GM18867 (cell line): ENCODE measurements at regions not wholly inside any gene's neighbourhood (a gene's known extent, or its start where the extent isn't known, plus 50 kb on each side); places are given as distances from the start of the nearest gene placed in this dataset.
"Not testable (repeated sequence)": the region's sequence is repeated elsewhere in the genome, so short reads cannot be mapped to it uniquely, and the experiment has no call there.

Experiments
- ATAC-seq: cut with Tn5 transposase; IDR thresholded peaks from one replicate; pipeline ENCODE4 v1.9.1; 2021; ENCODE audit warnings: mild to moderate bottlenecking, moderate library complexity; ENCODE audit not compliant: unreplicated experiment

DNA sequence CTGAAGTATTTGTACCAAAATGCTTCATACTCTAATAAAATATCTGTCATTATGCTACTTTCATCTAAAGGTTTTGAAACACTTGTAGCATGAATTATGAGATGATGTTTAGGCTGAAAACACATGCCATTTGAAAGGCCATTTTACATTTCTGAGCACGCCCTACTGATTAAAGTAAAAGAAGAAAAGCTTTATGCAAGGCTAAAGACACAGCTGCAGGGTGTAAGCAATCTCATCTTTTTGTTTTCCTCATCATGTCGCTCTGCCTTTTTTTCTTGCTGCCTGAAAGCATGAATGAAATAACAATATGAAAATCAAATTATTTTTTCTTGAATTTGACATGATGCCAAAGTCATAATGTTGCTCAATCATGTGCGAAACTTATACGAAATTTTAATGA, 148.6 kb upstream of the ARG1 start:
- ATAC-seq, result no peak

DNA sequence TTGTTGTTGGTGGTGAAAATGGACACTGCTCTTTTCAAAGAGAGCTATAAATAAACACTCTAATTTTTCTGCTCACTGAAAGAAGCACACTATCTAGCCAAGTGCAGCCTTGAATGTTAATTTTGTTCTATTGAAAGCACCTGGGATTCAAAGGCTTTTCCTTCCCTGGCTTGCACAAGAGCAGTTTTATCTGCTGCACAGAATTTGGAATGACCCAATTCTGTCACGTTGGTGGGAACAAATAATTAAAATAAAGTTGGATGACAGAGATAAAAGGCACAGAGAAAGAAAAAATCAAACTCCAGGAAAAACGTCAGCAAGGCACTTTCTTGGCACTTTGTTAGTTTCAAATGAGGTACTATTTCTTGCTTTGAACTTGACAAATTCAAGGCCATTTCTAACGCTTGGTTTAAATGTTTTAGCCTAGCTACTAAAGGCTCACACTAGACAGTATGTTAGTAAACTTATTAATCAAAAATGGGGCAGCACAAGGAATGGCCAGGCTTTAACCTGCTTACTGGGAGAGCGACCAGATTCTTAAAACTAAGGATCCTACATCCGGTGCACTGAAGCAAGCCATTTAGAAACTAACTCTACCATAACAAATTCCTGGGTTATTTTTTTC, 145.5 kb upstream of the ARG1 start:
- ATAC-seq, result no peak

DNA sequence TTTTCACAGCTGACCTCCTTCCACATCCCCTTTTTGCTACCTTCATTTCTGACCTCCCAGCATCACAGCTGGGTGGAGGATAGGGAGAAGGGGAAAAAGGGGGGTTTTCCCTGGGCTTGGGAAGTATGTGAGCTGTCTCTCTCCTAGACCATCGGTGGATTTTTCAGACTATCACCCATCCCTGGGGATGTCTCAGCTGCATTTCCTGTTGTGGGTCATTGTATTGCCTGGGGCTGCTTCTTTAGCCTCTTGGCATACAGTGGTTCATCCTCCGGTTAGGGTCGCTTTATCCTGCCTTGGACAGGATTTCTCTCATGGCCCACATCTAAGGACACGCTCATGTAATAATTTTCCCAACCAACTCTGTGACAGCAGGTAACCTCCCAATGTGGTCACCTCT, 142.5 kb upstream of the ARG1 start:
- no peak for ATAC-seq

DNA sequence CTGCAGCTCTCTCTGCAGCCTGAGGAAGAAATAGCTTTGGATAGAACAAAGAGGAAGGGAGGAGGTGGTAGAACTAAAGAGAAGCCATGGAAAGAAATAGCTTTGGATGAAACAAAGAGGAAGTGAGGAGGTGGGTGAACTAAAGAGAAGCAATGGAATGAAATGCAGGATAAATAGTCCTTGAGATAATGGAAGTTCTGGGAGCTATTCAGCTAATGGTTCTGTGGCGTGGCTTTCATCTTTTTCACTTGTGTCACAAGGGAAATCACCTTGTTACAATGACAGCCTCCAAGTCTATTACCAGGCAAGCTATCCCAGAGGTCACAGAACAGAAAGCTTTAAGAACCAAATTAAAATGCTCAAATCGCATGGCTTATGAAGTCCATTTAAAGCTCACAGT, 141.3 kb upstream of the ARG1 start:
- ATAC-seq, result no peak

DNA sequence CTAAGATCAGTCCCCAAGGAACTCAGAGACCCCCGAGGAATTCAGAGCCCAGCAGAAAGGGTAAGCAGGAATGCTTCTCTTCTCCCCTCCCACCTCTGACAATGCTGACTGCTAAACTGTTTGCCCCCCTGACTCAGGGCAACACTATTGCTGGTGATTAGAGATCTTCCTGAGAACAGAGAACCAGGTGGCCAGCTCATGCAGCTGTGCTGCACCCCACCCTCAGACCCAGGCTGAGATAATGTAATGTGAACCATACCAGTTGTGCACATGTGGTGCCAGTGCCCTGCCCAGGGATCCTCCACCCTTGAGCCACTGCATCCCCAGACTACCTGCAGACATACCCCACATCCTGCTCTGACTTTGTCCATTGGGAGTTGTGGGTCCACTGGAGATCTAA, 139.1 kb upstream of the ARG1 start:
- no peak for ATAC-seq

DNA sequence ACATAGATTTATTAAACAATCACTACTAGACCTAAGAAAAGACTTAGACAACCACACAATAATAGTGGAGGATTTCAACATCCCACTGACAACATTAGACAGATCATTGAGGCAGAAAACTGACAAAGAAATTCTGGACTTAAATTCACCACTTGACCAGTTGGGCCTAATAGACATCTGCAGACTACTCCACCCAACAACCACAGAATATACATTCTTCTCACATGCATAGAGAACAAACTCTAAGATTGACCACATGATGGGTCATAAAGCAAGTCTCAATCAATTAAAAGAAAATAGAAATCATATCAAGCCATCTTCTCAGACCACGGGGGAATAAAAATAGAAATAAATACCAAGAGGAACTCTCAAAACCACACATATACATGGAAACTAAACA, 136.7 kb upstream of the ARG1 start:
- no peak for ATAC-seq

DNA sequence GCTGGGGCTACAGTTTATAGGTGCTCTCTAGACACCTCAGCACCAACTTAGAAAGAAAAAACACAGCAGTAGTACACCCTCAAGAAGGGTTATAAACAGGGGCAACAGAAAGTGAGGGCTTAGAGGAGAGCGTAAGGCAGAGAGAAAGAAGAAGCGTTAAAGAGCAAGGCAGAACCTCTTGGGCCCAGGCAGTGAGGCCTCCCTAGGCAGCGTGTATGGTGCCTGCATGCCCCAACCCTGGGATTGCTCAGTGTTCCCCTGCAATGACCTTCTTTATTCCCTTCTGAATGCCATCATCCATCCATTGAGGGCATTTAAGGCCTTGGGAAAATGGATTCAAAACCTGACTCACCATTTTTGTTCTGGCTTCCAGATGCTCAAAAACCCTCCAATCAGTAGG, 130.0 kb upstream of the ARG1 start:
- ATAC-seq, result no peak

DNA sequence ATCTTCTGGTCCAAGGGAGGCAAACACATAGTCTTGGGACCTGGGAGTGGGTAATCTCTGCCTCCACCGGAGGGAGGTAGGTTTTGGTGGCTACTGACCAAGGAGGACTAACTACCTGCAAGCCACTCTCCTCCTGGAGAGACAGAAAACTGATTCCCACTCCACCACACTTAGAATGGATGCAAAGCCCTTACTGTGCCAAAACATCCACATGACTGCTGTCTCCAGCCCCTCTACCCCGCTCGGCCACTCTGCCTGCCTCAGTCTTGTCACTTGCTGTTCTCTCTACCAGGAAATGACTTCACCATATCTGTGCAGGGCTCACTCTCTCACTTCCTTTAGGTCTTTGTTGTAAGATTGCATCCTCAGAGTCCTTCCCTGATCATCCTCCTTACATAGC, 129.5 kb upstream of the ARG1 start:
- ATAC-seq, result no peak

DNA sequence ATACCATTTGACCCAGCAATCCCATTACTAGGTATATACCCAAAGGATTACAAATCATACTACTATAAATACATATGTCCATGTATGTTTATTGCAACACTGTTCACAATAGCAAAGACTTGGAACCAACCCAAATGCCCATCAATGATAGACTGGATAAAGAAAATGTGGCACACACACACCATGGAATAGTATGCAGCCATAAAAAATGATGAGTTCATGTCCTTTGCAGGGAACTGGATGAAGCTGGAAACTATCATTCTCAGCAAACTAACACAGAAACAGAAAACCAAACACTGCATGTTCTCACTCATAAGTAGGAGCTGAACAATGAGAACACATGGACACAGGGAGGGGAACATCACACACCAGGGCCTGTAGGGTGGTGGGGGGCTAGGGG, 127.7 kb upstream of the ARG1 start:
- ATAC-seq, result not testable (repeated sequence)

DNA sequence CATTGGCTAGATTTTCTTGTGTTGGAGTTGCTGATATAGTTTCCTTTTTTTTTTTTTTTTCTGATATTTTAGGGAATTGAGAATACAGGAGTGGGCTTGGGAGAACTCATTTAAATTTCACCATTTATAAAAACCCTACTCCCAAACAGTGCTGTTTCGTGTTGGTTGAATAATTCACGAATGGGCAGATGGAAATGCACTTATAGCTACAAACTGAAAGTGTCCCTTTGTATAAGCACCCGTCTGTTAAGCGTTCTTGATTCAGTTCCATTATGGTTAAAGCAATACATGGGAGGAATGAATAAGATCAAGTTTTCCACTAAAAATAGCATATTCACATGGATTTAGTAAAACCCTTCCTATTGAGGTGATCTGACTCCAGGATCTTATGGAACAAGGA, 122.2 kb upstream of the ARG1 start:
- ATAC-seq, result no peak

DNA sequence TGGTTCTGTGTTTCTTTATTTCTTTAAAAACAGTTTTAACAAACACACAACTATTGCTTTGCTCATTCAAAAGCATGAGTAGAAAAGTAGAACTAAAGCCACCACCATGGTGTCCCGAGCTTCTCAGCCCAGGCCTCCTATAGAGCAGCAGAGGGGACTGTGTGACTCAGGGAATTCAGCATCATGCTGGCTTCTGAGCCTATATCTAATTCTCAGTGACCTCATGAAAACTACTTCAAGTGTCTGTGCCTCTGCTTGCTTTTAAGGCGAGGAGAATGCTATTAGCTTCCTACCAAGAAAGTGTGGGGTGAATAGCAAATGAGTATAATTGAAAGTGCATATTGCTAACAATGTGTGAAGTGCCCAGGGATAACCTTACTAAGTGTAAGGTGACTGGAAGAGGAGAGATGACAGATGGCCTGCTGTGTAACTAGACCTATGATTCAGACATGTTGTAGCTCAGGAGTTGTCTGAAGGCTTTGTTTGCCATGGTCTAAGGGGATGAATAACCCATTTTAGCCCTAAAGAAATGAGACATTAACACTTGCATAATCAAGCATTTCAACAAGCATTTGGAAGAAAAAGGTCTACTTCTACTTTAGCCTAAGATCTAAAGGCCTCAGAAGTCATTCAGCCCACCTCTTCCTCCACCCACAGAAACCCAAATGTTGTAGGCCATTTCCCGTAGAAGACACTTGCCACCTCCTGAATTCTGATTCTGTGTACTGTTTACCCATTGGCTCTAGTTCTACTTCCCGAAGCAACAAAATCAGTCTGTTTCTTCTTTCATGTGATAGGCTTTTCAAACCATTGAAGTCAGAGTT, 121.5 kb upstream of the ARG1 start:
- no peak for ATAC-seq

DNA sequence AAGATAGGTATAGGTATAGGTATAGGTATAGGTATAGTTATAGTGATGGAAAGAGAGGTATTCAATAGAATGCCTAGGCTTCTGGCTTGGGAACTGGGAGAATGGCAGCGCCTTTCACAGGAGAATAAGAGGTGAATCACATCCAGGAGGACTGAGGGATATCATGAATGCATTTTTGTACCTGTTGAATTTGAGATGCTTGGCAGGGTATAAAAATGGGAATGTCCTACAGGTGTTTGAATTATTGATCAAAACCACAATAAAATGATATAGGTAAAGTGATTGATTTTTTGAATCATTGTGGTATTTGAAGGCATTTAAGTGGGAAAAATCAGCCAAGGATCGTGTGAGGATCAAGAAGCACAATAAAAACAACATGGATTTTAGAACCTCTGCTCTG, 119.2 kb upstream of the ARG1 start:
- no peak for ATAC-seq

DNA sequence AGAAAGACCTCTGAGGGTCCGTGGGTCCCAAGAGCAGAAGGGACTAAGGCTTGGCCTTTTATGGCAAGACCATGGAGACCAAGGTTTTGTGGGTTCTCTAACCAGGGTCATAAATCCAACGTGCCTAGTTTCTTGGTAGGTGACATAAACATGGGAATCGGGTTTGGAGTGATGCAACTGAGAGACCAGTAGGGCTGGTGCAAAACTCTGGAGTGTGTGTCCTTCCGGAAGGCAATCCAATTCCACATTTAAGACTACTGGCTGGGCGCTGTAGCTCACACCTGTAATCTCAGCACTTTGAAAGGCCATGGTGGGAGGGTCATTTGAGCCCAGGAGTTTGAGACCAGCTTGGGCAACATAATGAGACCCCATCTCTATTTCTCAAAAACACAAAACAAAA, 116.5 kb upstream of the ARG1 start:
- no peak for ATAC-seq

DNA sequence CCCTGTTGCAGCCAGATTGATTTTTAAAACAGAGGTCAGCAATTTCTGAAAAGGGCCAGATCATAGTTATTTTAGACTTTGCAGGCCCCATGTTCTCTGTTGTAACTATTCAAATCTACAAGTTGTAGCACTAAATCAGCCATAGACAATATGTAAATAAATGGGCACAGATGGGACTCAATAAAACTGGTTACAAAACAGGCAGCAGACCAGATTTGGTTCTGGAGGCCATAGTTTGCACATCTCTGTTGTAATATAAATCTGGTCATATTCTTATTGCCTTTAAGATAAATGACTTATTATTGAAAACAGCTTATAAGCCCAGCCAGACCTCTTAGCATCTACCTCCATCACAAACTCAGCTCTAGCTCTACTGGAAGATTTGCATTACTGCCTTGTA, 114.0 kb upstream of the ARG1 start:
- no peak for ATAC-seq

DNA sequence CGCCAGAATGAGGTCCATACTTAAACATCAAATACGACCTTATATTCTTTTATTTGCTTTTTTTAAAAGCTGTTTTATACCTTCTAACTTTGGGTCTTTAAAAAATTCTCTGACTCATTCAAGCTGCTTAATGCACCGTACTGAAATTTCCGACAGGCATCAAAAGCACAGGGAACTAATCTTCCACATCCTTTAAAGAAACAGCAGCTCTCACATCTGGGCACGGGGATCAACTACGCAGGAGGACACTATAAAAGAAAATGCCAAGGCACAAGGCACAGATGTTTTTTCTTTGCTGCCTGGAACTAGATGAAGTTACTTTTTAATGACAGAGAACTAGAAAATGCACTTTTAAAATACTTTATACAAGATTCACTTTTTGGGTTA, 112.4 kb upstream of the ARG1 start:
- ATAC-seq, result no peak

DNA sequence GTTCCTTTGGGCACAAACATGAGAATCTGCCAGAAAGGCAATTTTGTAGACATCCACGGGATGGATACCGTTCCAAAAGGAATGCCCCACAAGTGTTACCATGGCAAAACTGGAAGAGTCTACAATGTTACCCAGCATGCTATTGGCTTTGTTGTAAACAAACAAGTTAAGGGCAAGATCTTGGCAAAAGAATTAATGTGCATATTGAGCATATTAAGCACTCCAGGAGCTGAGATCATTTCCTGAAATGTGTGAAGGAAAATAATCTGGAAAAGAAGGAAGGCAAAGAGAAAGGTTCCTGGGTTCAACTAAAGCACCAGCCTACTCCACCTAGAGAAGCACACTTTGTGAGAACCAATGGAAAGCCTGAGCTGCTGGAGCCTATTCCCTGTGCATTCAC, 103.9 kb upstream of the ARG1 start:
- ATAC-seq, result no peak

DNA sequence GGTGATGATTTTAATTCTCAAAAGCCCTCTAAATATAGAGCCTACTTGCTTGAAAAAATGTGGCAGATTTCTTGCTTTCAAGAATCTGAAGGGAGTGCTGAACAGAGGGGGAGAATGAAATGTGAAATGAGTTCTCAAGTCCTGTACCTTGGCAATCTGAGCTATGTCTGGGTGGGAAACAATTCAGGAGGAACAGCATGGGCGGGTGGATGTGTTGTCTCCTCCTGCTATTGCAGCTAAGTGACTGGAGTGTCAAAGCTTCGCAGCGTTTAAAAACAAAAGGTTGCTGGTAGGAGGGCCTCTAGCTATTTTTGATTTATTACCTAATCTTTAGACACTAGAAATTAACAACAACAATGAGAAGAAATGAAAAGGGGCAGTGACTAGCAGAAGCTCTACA, 102.5 kb upstream of the ARG1 start:
- ATAC-seq, result no peak

DNA sequence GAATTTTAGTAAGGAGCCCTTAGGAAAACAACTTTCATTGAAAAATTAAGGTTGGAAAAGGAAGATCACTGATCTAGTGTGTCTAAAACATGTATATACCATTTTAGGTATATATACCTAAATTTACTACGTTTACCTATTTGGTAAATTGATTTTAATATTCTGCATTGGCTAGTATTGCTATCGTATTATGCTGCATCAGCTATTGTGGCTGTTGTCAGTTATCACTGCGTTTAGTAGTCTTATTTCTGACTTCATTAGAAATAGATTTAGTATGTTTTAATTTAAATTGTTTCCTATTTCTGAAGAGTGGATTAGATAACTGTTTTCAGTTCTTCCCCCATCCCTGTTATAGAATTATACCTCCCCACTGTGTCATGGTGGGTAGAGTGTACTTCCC, 101.7 kb upstream of the ARG1 start:
- no peak for ATAC-seq

DNA sequence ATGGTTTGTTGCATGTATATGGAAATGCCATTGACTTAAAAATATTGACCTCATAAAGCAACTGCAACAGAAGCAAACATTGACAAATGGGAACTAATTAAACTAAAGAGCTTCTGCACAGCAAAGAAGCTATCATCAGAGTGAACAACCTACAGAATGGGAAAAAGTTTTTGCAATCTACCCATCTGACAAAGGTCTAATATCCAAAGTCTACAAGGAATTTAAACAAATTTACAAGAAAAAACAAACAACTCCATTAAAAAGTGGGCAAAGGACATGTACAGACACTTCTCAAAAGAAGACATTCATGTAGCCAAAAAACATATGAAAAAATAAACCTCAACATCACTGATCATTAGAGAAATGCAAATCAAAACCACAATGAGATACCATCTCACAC, 99.7 kb upstream of the ARG1 start:
- ATAC-seq, result not testable (repeated sequence)

DNA sequence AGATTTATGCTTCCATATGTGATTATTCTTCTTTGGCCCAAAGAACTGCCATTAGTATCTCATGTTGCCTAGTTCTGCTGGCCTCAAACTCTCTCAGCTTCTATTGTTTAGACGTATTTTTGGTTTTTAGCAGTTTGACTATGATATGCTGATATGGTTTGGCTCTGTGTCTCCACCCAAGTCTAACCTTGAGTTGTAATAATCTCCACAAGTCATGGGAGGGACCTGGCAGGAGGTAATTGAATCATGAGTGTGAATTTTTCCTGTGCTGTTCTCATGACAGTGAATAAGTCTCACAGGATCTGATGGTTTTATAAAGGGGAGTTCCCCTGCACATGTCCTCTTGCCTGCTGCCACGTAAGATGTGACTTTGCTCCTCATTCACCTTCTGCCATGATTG, 96.7 kb upstream of the ARG1 start:
- ATAC-seq, result no peak

DNA sequence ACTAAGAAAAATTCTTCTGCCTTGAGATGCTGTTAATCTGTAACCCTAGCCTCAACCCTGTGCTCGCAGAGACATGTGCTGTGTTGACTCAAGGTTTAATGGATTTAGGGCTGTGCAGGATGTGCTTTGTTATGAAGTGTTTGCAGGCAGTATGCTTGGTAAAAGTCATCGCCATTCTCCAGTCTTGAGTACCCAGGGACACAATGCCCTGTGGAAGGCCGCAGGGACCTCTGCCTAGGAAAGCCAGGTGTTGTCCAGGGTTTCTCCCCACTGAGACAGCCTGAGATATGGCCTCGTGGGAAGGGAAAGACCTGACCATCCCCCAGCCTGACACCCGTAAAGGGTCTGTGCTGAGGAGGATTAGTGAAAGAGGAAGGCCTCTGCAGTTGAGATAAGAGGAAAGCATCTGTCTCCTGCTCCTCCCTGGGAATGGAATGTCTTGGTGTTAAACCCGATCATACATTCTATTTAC, 94.2 kb upstream of the ARG1 start:
- not testable (repeated sequence) for ATAC-seq

DNA sequence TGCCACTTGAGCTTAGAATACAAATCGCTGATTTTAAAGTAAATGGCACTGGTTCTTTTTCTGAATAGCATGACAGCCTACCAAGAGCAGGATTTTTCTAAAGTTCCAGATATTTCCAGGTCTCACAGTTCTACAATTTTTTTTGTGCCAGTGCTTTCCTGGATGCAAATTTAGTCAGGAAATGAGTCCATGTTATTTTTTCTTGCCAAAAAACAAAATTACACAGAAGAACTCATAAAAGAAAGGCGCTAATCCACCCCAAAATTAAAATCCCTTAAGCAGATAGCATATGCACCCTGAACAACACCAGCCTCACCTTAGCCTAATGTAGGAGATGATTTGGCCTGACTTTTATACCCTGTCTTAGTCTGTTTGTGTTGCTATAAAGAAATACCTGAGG, 86.4 kb upstream of the ARG1 start:
- no peak for ATAC-seq

DNA sequence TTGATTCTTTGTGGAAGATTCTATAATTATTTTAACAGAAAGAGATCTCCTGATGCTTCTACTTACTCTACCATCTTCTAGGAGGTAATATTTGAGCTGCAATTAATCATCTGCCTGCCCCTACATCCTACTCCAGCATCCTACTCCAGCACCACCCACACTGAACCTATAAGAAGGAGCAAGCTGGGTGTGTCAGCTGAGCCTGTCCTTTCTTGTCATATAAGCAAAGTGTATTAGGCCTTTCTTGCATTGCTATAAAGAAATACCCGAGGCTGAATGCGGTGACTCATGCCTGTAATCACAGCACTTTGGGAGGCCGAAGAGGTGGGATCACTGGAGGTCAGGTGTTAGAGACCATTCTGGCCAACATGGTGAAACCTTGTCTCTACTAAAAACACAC, 84.2 kb upstream of the ARG1 start:
- no peak for ATAC-seq
